WTC11 (cell line): ENCODE measurements at regions not wholly inside any gene's neighbourhood (a gene's known extent, or its start where the extent isn't known, plus 50 kb on each side); places are given as distances from the start of the nearest gene placed in this dataset.

ENCODE experiments used
- CTCF ChIP-seq: fragments of 200-600 bp; IDR thresholded peaks from 2 replicates; pipeline ENCODE4 v1.8.0; 2022; ENCODE audit warnings: antibody characterized with exemption
- FOXK1 ChIP-seq: sonication (generic); formaldehyde crosslinking; IDR thresholded peaks from 2 replicates; pipeline ENCODE4 v1.8.0; 2022; ENCODE audit warnings: mild to moderate bottlenecking, moderate library complexity, missing genetic modification reagents
- MAX ChIP-seq: sonication (generic); formaldehyde crosslinking; IDR thresholded peaks from 2 replicates; pipeline ENCODE4 v1.8.0; 2022; ENCODE audit warnings: mild to moderate bottlenecking, missing genetic modification reagents
- NFYB ChIP-seq: sonication (generic); formaldehyde crosslinking; conservative IDR thresholded peaks from 2 replicates; pipeline ENCODE4 v1.8.0; 2022; ENCODE audit warnings: low read depth, missing genetic modification reagents
- NR2C2 ChIP-seq: sonication (generic); formaldehyde crosslinking; IDR thresholded peaks from 2 replicates; pipeline ENCODE4 v1.8.0; 2022; ENCODE audit warnings: mild to moderate bottlenecking, missing genetic modification reagents
- SP1 ChIP-seq: sonication (generic); formaldehyde crosslinking; conservative IDR thresholded peaks from 2 replicates; pipeline ENCODE4 v1.8.1; 2022; ENCODE audit warnings: missing genetic modification reagents
- TEAD4 ChIP-seq: sonication (generic); formaldehyde crosslinking; IDR thresholded peaks from 2 replicates; pipeline ENCODE4 v1.8.0; 2022; ENCODE audit warnings: mild to moderate bottlenecking, missing genetic modification reagents
- USF2 ChIP-seq: sonication (generic); formaldehyde crosslinking; IDR thresholded peaks from 2 replicates; pipeline ENCODE4 v1.8.1; 2023; ENCODE audit warnings: mild to moderate bottlenecking, missing genetic modification reagents, moderate library complexity
- ZNF317 ChIP-seq: sonication (generic); formaldehyde crosslinking; IDR thresholded peaks from 2 replicates; pipeline ENCODE4 v1.8.1; 2023; ENCODE audit warnings: low read depth, mild to moderate bottlenecking, moderate library complexity, missing genetic modification reagents, borderline replicate concordance

GRCh38 chr4:4947721-4948120 is 71.5 kb downstream of the CYTL1 start:
- TF ChIP-seq CTCF (no peak), NFYB (CRISPR knock-in tag) (no peak), SP1 (CRISPR knock-in tag) (no peak), MAX (CRISPR knock-in tag) (no peak), NR2C2 (CRISPR knock-in tag) (no peak), USF2 (CRISPR knock-in tag) (no peak), ZNF317 (CRISPR knock-in tag) (no peak), TEAD4 (CRISPR knock-in tag) (no peak), FOXK1 (CRISPR knock-in tag) (no peak)
